H1 (cell line): ENCODE measurements at regions not wholly inside any gene's neighbourhood (a gene's known extent, or its start where the extent isn't known, plus 50 kb on each side); places are given as distances from the start of the nearest gene placed in this dataset.

Experiments used
- CBX5 ChIP-seq: fragments of 300-800, 300-1000 bp; sonication (generic); IDR thresholded peaks from 2 replicates; pipeline ENCODE4 v1.7.1; 2016; ENCODE audit warnings: antibody characterized with exemption, low read length, low read depth
- EP300 ChIP-seq, 2 experiments: IDR thresholded peaks; 1 replicate in 1 of 2; 2 replicates in 1 of 2; pipeline ENCODE4 v1.6.1; 2011 to 2012; ENCODE audit warnings: low read depth in 2 of 2, low read length in 2 of 2, mild to moderate bottlenecking in 2 of 2, borderline replicate concordance in 1 of 2, inconsistent platforms in 1 of 2, moderate library complexity in 1 of 2
- TF ChIP-seq, protein P1 (sequence below): IDR thresholded peaks from 2 replicates; pipeline ENCODE4 v1.6.1; 2012; ENCODE audit warnings: inconsistent platforms

DNA sequence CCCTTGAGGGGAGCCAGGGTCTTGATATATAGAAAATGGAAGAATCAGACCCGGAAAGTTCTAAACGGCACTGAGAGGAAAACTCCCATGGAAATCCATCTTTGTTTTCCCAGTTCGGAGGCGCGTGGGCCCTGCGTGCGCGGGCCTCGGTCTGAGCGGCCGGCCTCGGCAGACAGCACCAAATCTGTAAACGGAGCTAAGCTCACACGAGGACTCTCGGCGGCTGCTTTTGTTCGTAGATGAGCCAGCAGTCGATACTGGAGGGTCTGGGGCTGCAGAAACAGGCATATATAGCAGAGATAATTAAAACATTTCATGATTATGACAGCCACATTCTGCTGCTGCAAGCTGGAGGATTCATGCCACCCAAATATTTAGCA lies 68.5 kb upstream of the PPARA start (continued):
- no peak for TF ChIP-seq CBX5
- TF ChIP-seq, protein P1, sequence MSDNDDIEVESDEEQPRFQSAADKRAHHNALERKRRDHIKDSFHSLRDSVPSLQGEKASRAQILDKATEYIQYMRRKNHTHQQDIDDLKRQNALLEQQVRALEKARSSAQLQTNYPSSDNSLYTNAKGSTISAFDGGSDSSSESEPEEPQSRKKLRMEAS = no peak
- TF ChIP-seq EP300 (IDR thresholded peaks at IDR 0.05; ENCODE audit: borderline replicate concordance in 1 of 2, low read depth in 2 of 2, low read length in 2 of 2) = no peak
